ENCODE measurements at regions not wholly inside any gene's neighbourhood (a gene's known extent, or its start where the extent isn't known, plus 50 kb on each side); places are given as distances from the start of the nearest gene placed in this dataset.

DNA sequence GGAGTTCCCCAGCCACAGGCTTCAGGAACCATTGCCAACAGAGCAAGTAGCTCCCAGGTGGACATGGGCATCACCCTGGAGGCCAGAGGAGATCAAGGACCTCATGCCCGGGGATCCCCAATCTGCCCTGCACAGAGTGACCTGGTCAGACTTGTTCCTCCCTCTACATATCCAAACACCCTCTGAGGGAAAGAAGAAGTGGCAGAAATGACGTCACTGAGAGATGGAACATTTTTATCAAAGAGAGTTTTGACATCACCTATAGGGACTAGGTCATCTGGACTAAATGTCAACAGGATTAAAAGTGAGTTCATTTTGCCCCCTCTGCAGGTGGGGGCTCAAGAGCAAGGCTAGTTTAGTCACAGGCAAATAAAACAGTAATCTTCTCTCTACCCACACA, 273.7 kb downstream of the SKAP2 start:
- DNase-seq (ENCODE audit: low read depth, low spot score) (no peak), ATAC-seq (no peak), FAIRE-seq (no peak)
- ChIA-PET POLR2A (no interaction called here), CTCF (interaction anchor here (1.3 kb wide), 1 partner anchor 222 kb away, joined by 3 read pairs; no protein-coding TSS in a partner anchor), RAD21 (ENCODE audit: unreplicated experiment) (no interaction called here), SMC1A (ENCODE audit: uncharacterized antibody, unreplicated experiment) (interaction anchor here (0.7 to 1.5 kb wide), 2 partner anchors 9 to 58 kb away, joined by 3 to 4 read pairs; no protein-coding TSS in a partner anchor)
- no peak overlapping the region for H2AFZ ChIP-seq (ENCODE audit: control insufficient read depth, low read depth, low read length)
- H3K27ac ChIP-seq (ENCODE audit: control insufficient read depth, insufficient read depth): no peak overlapping the region
- in situ Hi-C loops (cut with MboI): no loop called here
- TF ChIP-seq BRCA1 (IDR thresholded peaks at IDR 0.05; ENCODE audit: low read depth, low read length) (no peak), JUNB (IDR thresholded peaks at IDR 0.05) (no peak), POLR2AphosphoS5 (IDR thresholded peaks at IDR 0.05; ENCODE audit: low read length) (no peak), KAT2A (conservative IDR thresholded peaks at IDR 0.05; ENCODE audit: control insufficient read depth, low read depth, low read length) (no peak), CHD4 (IDR thresholded peaks at IDR 0.05) (no peak), HSF1 (IDR thresholded peaks at IDR 0.05; ENCODE audit: low read depth, low read length) (no peak)
- TF ChIP-seq, protein P1, sequence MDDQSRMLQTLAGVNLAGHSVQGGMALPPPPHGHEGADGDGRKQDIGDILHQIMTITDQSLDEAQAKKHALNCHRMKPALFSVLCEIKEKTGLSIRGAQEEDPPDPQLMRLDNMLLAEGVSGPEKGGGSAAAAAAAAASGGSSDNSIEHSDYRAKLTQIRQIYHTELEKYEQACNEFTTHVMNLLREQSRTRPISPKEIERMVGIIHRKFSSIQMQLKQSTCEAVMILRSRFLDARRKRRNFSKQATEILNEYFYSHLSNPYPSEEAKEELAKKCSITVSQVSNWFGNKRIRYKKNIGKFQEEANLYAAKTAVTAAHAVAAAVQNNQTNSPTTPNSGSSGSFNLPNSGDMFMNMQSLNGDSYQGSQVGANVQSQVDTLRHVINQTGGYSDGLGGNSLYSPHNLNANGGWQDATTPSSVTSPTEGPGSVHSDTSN (IDR thresholded peaks at IDR 0.05; ENCODE audit: insufficient replicate concordance, low read depth, low read length): no peak
- TF ChIP-seq, protein P2, sequence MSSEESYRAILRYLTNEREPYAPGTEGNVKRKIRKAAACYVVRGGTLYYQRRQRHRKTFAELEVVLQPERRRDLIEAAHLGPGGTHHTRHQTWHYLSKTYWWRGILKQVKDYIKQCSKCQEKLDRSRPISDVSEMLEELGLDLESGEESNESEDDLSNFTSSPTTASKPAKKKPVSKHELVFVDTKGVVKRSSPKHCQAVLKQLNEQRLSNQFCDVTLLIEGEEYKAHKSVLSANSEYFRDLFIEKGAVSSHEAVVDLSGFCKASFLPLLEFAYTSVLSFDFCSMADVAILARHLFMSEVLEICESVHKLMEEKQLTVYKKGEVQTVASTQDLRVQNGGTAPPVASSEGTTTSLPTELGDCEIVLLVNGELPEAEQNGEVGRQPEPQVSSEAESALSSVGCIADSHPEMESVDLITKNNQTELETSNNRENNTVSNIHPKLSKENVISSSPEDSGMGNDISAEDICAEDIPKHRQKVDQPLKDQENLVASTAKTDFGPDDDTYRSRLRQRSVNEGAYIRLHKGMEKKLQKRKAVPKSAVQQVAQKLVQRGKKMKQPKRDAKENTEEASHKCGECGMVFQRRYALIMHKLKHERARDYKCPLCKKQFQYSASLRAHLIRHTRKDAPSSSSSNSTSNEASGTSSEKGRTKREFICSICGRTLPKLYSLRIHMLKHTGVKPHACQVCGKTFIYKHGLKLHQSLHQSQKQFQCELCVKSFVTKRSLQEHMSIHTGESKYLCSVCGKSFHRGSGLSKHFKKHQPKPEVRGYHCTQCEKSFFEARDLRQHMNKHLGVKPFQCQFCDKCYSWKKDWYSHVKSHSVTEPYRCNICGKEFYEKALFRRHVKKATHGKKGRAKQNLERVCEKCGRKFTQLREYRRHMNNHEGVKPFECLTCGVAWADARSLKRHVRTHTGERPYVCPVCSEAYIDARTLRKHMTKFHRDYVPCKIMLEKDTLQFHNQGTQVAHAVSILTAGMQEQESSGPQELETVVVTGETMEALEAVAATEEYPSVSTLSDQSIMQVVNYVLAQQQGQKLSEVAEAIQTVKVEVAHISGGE (CRISPR knock-in tag; IDR thresholded peaks at IDR 0.05): no peak
- TF ChIP-seq, protein P3, sequence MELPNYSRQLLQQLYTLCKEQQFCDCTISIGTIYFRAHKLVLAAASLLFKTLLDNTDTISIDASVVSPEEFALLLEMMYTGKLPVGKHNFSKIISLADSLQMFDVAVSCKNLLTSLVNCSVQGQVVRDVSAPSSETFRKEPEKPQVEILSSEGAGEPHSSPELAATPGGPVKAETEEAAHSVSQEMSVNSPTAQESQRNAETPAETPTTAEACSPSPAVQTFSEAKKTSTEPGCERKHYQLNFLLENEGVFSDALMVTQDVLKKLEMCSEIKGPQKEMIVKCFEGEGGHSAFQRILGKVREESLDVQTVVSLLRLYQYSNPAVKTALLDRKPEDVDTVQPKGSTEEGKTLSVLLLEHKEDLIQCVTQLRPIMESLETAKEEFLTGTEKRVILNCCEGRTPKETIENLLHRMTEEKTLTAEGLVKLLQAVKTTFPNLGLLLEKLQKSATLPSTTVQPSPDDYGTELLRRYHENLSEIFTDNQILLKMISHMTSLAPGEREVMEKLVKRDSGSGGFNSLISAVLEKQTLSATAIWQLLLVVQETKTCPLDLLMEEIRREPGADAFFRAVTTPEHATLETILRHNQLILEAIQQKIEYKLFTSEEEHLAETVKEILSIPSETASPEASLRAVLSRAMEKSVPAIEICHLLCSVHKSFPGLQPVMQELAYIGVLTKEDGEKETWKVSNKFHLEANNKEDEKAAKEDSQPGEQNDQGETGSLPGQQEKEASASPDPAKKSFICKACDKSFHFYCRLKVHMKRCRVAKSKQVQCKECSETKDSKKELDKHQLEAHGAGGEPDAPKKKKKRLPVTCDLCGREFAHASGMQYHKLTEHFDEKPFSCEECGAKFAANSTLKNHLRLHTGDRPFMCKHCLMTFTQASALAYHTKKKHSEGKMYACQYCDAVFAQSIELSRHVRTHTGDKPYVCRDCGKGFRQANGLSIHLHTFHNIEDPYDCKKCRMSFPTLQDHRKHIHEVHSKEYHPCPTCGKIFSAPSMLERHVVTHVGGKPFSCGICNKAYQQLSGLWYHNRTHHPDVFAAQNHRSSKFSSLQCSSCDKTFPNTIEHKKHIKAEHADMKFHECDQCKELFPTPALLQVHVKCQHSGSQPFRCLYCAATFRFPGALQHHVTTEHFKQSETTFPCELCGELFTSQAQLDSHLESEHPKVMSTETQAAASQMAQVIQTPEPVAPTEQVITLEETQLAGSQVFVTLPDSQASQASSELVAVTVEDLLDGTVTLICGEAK (IDR thresholded peaks at IDR 0.05; ENCODE audit: borderline replicate concordance): no peak
- no peaks in the 10 kb centered on the region for H3K36me3 ChIP-seq (ENCODE audit: control insufficient read depth in 2 of 2, insufficient read depth in 2 of 2, low read length in 1 of 2)
- no peaks in the 10 kb centered on the region for H3K9me3 ChIP-seq (replicated peaks; ENCODE audit: control insufficient read depth, insufficient read depth, low read length)
- no TSS peak for BruUV-seq (replicated peaks)
- no peak overlapping the region for H3K4me2 ChIP-seq (ENCODE audit: control insufficient read depth, insufficient read depth)
- no peaks in the 10 kb centered on the region for H3K79me2 ChIP-seq (ENCODE audit: control insufficient read depth, insufficient read depth, low read length)
- no peaks in the 10 kb centered on the region for H3K4me1 ChIP-seq (ENCODE audit: control insufficient read depth, insufficient read depth, low read length)
- intact Hi-C loops (cut with micrococcal nuclease; ENCODE audit: unreplicated experiment): no loop called here
- WGBS (ENCODE audit: insufficient coverage, insufficient replicate concordance, low lambda C conversion rate, missing lambda C conversion rate): 3% methylated on average over 2 of the region's 2 CpGs
- H3K27me3 ChIP-seq (replicated peaks in 1 of 2; ENCODE audit: control insufficient read depth in 2 of 2, insufficient read depth in 2 of 2, low read length in 1 of 2): no peaks in the 10 kb centered on the region; a peak in 1 of 4 replicates
- no peaks in the 10 kb centered on the region for H4K20me1 ChIP-seq (ENCODE audit: control insufficient read depth, insufficient read depth)
- no peak overlapping the region for H3K4me3 ChIP-seq
- no peak overlapping the region for H3K9ac ChIP-seq (ENCODE audit: control insufficient read depth, insufficient read depth, low read length)

Measured in GM12878 (cell line).